GM06990 (cell line): ENCODE measurements at regions not wholly inside any gene's neighbourhood (a gene's known extent, or its start where the extent isn't known, plus 50 kb on each side); places are given as distances from the start of the nearest gene placed in this dataset.

Experiments
- DNase-seq: peaks from one replicate; pipeline ENCODE4 v3.0.0-alpha.2; 2011; ENCODE audit not compliant: insufficient read length; ENCODE audit errors: extremely low read depth
- H3K27me3 ChIP-seq: replicated peaks from 2 replicates; pipeline ENCODE4 v1.6.0; 2011; ENCODE audit warnings: low read length; ENCODE audit not compliant: control insufficient read depth, insufficient read depth
- H3K36me3 ChIP-seq: 2 replicates; pipeline ENCODE4 v1.5.1; 2011; ENCODE audit warnings: low read length; ENCODE audit not compliant: control insufficient read depth, insufficient read depth
- H3K4me3 ChIP-seq: replicated peaks from 2 replicates; pipeline ENCODE4 v1.5.1; 2011; ENCODE audit warnings: low read depth, mild to moderate bottlenecking, control low read depth, low read length
- TF ChIP-seq, protein P1 (sequence below): IDR thresholded peaks from 2 replicates; pipeline ENCODE4 v1.5.1; 2011; ENCODE audit warnings: low read length, control low read depth, mild to moderate bottlenecking, inconsistent platforms; ENCODE audit not compliant: insufficient read depth, poor library complexity, severe bottlenecking

DNA sequence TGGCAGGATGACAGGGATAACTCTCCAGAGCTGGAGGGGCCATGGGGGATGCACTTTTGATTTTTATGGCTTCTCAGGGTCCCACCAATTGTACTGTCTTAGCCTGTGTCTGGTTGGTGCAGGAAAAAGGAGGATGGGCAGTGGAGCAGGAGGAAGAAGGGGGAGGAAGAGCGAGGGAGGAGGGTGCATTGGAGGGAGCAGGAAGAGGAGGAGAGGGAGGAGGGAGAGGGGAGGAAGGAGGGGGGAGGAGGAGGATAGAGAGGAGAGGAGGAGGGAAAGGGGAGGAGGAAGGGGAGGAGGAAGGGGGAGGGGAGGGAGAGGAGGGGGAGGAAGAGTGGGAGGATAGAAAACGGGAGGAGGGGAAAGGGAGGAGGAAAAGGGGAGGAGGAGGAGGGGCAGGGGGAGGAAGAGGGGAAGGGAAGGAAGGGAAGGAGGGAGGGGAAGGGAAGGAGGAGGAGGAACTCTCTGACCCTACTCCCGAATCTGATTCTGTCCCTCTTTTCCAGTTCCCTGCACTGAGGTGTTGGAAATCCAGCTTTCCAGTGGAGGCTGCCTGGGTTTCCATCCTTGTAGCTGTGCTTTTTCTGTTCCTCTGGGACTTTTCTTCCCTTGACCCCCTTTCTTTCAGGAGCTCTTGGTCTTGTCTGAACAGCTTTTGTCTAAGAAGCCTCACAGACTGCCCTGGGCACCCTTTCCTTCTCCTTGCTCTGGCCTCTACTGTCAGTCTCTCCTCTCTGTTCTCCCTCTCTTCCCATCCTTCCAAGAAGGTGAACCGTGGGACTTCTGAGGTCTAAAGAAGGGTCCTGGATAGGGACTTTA is 149.4 kb downstream of the DHX35 start:
- H3K36me3 ChIP-seq, result no peaks in the 10 kb centered on the region
- H3K4me3 ChIP-seq, result no peak overlapping the region
- H3K27me3 ChIP-seq, result no peaks in the 10 kb centered on the region
- DNase-seq, result no peak
- TF ChIP-seq, protein P1, sequence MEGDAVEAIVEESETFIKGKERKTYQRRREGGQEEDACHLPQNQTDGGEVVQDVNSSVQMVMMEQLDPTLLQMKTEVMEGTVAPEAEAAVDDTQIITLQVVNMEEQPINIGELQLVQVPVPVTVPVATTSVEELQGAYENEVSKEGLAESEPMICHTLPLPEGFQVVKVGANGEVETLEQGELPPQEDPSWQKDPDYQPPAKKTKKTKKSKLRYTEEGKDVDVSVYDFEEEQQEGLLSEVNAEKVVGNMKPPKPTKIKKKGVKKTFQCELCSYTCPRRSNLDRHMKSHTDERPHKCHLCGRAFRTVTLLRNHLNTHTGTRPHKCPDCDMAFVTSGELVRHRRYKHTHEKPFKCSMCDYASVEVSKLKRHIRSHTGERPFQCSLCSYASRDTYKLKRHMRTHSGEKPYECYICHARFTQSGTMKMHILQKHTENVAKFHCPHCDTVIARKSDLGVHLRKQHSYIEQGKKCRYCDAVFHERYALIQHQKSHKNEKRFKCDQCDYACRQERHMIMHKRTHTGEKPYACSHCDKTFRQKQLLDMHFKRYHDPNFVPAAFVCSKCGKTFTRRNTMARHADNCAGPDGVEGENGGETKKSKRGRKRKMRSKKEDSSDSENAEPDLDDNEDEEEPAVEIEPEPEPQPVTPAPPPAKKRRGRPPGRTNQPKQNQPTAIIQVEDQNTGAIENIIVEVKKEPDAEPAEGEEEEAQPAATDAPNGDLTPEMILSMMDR, result no peak

DNA sequence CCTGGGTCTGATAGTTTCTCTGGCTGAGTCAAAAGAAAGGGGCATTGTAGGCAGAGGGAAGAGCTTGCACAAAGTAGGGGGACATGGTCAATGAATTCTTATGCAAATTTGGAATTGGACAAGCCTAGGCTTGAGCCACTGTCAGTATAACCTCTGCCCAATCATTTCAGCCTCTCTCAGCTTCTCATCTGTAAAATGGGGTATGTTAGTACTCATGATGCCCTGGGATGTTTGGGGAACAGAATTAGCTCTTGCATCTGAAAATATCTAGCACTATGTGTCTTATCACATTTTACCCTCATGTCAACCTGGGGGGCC is 148.6 kb downstream of the DHX35 start:
- no peaks in the 10 kb centered on the region for H3K36me3 ChIP-seq
- DNase-seq, result no peak
- H3K4me3 ChIP-seq, result no peak overlapping the region
- H3K27me3 ChIP-seq, result no peaks in the 10 kb centered on the region
- TF ChIP-seq, protein P1, result no peak

DNA sequence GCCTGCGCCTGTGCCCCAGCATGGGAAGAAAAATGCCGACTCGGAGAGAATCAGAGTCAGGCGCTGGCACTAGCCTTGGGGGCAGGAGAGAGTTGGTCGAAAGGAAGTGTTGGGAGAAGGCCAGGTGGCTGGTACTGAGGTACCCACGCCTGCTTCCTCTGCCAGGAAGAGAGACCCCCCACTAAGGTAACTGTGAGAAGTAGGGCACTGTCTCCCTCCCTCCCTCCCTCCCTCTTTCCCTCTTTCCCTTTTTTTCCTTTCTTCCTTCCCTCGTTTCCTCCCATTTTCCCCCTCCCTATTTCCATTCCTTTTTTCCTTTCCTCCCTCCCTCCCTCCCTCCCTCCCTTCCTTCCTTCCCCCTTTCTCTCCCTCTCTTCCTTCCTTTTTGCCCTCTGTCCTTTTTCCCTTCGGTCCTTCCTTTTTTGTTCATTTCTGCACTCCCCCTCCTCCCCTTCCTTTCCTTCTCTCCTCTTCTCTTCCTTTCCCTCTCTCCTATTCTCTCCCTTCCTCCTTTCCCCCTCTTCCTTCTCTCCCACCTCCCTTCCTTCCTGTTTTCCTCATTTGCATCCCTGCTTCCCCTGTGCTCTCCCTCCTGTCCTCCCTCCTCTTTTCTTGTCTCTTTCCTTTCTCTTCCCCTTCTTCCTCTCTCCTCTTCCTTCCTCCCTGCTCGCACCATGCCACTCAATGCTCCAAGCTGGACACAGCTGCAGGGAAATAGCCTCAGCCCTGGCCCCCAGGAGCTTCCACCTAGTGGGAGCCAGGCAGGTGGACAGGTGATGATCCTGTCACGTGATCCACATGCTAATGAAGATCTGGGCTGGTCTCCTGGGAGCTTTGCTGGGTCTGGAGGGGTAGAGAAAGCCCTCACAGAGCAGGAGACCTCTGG is 148.0 kb downstream of the DHX35 start:
- Histone ChIP-seq H3K4me3 (no peak overlapping the region), H3K27me3 (no peaks in the 10 kb centered on the region), H3K36me3 (no peaks in the 10 kb centered on the region)
- TF ChIP-seq, protein P1, result no peak
- DNase-seq, result no peak

DNA sequence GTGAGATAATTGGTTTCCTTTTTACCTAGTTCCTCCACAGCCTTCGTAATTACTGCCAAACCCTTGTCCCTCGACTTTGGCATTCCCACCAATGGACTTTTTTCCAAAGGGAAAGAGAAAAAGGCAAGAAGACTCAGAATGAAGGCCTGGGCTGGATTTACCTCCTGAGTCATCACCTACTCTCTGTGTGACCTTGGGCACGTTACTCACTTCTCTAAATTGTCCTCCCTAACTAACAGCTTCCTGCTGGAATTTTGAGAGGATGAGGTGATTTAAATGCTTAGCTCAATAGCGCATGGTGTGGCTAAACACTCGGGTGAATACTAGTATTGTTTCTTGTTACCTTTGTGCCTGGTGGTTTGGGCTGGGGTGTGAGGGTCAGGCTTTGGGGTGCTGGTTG is 146.6 kb downstream of the DHX35 start:
- H3K36me3 ChIP-seq, result no peaks in the 10 kb centered on the region
- TF ChIP-seq, protein P1, result no peak
- H3K27me3 ChIP-seq, result no peaks in the 10 kb centered on the region
- DNase-seq, result no peak
- no peak overlapping the region for H3K4me3 ChIP-seq

DNA sequence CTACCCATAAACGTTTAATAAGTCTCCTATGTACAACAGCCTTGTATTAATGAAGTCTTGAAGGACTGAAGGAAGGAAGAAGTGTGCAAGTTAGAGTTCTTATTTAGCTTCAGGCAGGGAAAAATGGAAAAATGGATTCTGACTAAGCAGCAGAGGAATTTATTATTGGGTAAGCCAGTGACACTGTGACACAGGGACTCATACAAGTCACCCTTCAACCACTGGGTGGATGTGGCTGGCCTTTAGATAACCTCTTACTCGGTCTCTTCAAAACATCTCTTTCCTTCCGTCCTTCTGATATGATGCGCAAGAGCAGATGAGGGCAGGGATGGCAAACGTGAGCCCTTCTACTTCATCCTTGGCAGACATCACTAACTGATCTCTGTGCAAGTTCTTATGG is 145.6 kb downstream of the DHX35 start:
- H3K36me3 ChIP-seq, result no peaks in the 10 kb centered on the region
- H3K27me3 ChIP-seq, result no peaks in the 10 kb centered on the region
- no peak overlapping the region for H3K4me3 ChIP-seq
- TF ChIP-seq, protein P1, result no peak
- DNase-seq, result no peak
